ENCODE measurements at regions not wholly inside any gene's neighbourhood (a gene's known extent, or its start where the extent isn't known, plus 50 kb on each side); places are given as distances from the start of the nearest gene placed in this dataset.

- TF ChIP-seq EZH2 (IDR thresholded peaks at IDR 0.05; ENCODE audit: low read length, missing control alignments) (no peak), CTCF (conservative IDR thresholded peaks at IDR 0.05 in 1 of 2, IDR thresholded peaks at IDR 0.05 in 1 of 2; ENCODE audit: low read depth in 1 of 2, low read length in 2 of 2) (no peak)
Measured at GRCh38 chr6:108745664-108746336, 102.4 kb upstream of the ARMC2 start.
